Osteocyte (in vitro differentiated cells): ENCODE measurements at regions not wholly inside any gene's neighbourhood (a gene's known extent, or its start where the extent isn't known, plus 50 kb on each side); places are given as distances from the start of the nearest gene placed in this dataset.
"Not testable (repeated sequence)": the region's sequence is repeated elsewhere in the genome, so short reads cannot be mapped to it uniquely, and the experiment has no call there.

Experiments
- DNase-seq: peaks from one replicate; pipeline ENCODE4 v3.0.0; 2021; ENCODE audit warnings: mixed read lengths; ENCODE audit not compliant: unreplicated experiment; ENCODE audit errors: extremely low spot score
- H3K27ac Mint-ChIP-seq: one replicate; pipeline ENCODE4 v1.8.0; 2021; ENCODE audit warnings: mild to moderate bottlenecking, mixed read lengths; ENCODE audit not compliant: unreplicated experiment
- H3K27me3 Mint-ChIP-seq: one replicate; pipeline ENCODE4 v1.8.0; 2021; ENCODE audit warnings: mixed read lengths; ENCODE audit not compliant: unreplicated experiment
- H3K36me3 Mint-ChIP-seq: one replicate; pipeline ENCODE4 v1.8.0; 2021; ENCODE audit warnings: mixed read lengths; ENCODE audit not compliant: unreplicated experiment
- H3K4me1 Mint-ChIP-seq: one replicate; pipeline ENCODE4 v1.8.0; 2021; ENCODE audit warnings: mixed read lengths; ENCODE audit not compliant: unreplicated experiment
- H3K4me3 Mint-ChIP-seq: one replicate; pipeline ENCODE4 v1.8.0; 2021; ENCODE audit warnings: mild to moderate bottlenecking, moderate library complexity, mixed read lengths; ENCODE audit not compliant: unreplicated experiment
- H3K9me3 Mint-ChIP-seq: one replicate; pipeline ENCODE4 v1.8.0; 2021; ENCODE audit warnings: mixed read lengths; ENCODE audit not compliant: unreplicated experiment
- CTCF ChIP-seq: fragments of 200-600 bp; sonication (generic); IDR thresholded peaks from 2 replicates; pipeline ENCODE4 v1.5.0; 2021; ENCODE audit warnings: antibody characterized with exemption, mild to moderate bottlenecking, moderate library complexity

DNA sequence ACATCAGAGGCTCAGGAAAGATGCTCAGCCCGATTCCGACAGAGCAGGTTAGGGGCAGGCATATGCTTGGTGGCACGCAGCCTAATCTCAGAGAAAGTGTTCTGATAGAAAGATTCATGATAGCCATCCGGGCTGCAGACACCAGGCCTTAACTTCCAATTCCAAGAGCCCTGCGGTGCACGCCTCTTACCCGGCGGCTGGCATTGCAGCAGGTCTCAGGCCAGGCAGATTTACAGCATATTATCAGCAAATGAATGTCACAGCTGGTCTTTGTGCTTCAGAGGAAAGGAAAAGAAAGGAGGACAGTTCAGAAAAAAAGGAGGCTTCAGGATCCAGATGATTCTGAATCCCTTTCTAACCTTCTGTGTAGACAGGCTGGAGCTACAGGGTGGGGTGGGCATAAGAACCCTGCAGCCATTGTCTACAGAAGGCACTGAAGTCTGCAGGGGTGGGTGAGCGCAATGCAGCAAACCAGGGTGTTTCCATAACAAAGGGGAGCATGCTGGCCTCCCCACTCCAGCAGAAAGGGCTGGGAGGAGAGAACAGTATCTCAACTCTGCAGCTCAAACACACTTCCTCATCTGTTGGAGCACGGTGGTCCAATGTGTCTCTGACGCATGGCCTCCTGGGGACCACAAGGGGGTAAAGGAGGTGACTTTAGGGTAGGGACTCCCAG is 277.4 kb upstream of the XYLT1 start:
- no peak for DNase-seq
- peaks cover 18% of the 10 kb centered on the region for H3K9me3 Mint-ChIP-seq
- H3K36me3 Mint-ChIP-seq, result no peaks in the 10 kb centered on the region
- TF ChIP-seq CTCF, result no peak
- H3K27ac Mint-ChIP-seq, result no peak overlapping the region
- no peak overlapping the region for H3K4me3 Mint-ChIP-seq
- no peaks in the 10 kb centered on the region for H3K4me1 Mint-ChIP-seq
- H3K27me3 Mint-ChIP-seq, result no peaks in the 10 kb centered on the region

DNA sequence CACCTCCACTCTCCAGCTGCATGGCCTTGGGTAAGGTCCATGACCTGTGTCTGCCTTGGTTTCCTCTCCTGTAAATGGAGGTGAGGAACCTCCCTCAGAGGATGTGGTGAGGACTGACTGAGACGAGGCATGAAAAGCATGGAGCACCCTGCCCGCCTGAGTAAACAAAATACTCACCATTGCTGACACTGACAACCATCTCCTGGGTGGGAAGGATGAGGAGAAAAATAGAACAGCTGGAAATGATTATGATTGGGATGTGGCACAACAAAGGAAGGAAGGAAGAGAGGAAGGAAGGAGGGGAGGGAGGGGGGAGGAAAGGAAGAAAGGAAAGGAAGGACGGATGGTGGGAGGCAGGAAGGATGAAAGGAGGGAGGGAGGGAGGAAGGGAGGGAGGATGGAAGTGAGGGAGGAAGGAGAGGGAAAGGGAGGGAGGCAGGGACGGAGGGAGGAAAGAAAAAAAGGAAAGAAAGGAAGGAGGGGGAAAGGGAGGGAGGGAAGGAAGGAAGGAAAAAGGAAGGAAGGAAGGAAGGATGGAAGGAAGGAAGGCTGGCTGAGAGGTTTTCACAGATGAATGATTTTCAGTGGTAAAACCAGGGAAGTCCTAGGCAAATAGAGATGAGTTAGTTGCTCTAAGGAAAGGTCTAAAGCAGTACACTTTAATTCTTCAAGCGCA is 276.5 kb upstream of the XYLT1 start:
- H3K36me3 Mint-ChIP-seq, result no peaks in the 10 kb centered on the region
- H3K9me3 Mint-ChIP-seq, result peaks cover 13% of the 10 kb centered on the region
- no peak overlapping the region for H3K4me3 Mint-ChIP-seq
- no peak for TF ChIP-seq CTCF
- no peaks in the 10 kb centered on the region for H3K4me1 Mint-ChIP-seq
- H3K27ac Mint-ChIP-seq, result no peak overlapping the region
- H3K27me3 Mint-ChIP-seq, result no peaks in the 10 kb centered on the region
- DNase-seq, result no peak

GRCh38 chr16:17744921-17745572 is 274.3 kb upstream of the XYLT1 start:
- no peaks in the 10 kb centered on the region for H3K27me3 Mint-ChIP-seq
- no peak overlapping the region for H3K27ac Mint-ChIP-seq
- no peak overlapping the region for H3K4me3 Mint-ChIP-seq
- TF ChIP-seq CTCF, result no peak
- H3K4me1 Mint-ChIP-seq, result no peaks in the 10 kb centered on the region
- H3K9me3 Mint-ChIP-seq, result peaks cover 13% of the 10 kb centered on the region
- no peaks in the 10 kb centered on the region for H3K36me3 Mint-ChIP-seq
- no peak for DNase-seq

- peaks cover 7% of the 10 kb centered on the region for H3K9me3 Mint-ChIP-seq
- no peaks in the 10 kb centered on the region for H3K4me1 Mint-ChIP-seq
- no peaks in the 10 kb centered on the region for H3K27me3 Mint-ChIP-seq
- DNase-seq, result no peak
- H3K4me3 Mint-ChIP-seq, result no peak overlapping the region
- H3K27ac Mint-ChIP-seq, result no peak overlapping the region
- no peaks in the 10 kb centered on the region for H3K36me3 Mint-ChIP-seq
- TF ChIP-seq CTCF, result no peak
These were observed 272.8 kb upstream of the XYLT1 start for GRCh38 chr16:17743578-17743977.

DNA sequence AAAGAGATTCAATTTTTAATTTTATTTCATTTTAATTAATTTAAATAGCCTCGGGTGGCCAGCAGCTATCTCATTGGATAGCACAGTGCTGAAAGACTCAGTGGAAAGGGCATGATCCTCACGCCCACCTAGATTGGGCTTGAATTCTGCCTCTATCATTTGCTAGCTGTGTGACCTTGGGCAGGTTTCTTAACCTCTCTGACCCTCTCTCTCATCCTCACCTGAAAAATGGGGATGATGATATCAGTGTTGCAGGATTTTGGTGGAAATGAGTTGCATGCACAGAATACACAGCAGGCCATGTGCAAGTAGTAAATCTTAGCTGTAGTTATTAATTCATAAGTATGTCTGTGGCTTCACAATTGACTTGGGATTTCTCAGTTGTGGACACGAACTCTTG is 272.4 kb upstream of the XYLT1 start:
- Mint-ChIP-seq H3K27ac (no peak overlapping the region), H3K4me1 (no peaks in the 10 kb centered on the region), H3K4me3 (no peak overlapping the region), H3K9me3 (peaks cover 7% of the 10 kb centered on the region), H3K36me3 (no peaks in the 10 kb centered on the region), H3K27me3 (no peaks in the 10 kb centered on the region)
- no peak for DNase-seq
- TF ChIP-seq CTCF, result no peak

DNA sequence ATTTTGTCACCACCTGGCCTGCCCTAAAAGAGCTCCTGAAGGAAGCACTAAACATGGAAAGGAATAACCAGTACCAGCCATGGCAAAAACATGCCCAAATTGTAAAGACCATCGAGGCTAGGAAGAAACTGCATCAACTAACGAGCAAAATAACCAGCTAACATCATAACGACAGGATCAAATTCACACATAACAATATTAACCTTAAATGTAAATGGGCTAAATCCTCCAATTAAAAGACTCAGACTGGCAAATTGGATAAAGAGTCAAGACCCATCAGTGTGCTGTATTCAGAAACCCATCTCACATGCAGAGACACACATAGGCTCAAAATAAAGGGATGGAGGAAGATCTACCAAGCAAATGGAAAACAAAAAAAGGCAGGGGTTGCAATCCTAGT is 264.3 kb upstream of the XYLT1 start:
- not testable (repeated sequence) for H3K27me3 Mint-ChIP-seq, DNase-seq, H3K4me1 Mint-ChIP-seq, H3K27ac Mint-ChIP-seq, H3K4me3 Mint-ChIP-seq, H3K36me3 Mint-ChIP-seq
- peaks cover 24% of the 10 kb centered on the region for H3K9me3 Mint-ChIP-seq
